Keratinocyte (primary cell): ENCODE measurements at regions not wholly inside any gene's neighbourhood (a gene's known extent, or its start where the extent isn't known, plus 50 kb on each side); places are given as distances from the start of the nearest gene placed in this dataset.

Experiments used
- EZH2 ChIP-seq: IDR thresholded peaks from one replicate; pipeline ENCODE4 v1.6.1; 2012; ENCODE audit warnings: inconsistent platforms, mild to moderate bottlenecking, low read length, moderate library complexity
- TF ChIP-seq, protein P1 (sequence below), 3 experiments: IDR thresholded peaks in 1 of 3; conservative IDR thresholded peaks in 1 of 3; optimal IDR thresholded peaks in 1 of 3; 2 replicates in 2 of 3; 3 replicates in 1 of 3; pipeline versions ENCODE3 to v1.5.1; 2011; ENCODE audit warnings: low read length in 3 of 3, mild to moderate bottlenecking in 3 of 3, moderate library complexity in 2 of 3, control low read depth in 1 of 3, inconsistent platforms in 1 of 3; ENCODE audit not compliant: insufficient read depth in 2 of 3; ENCODE audit errors: extremely low read depth in 1 of 3

DNA sequence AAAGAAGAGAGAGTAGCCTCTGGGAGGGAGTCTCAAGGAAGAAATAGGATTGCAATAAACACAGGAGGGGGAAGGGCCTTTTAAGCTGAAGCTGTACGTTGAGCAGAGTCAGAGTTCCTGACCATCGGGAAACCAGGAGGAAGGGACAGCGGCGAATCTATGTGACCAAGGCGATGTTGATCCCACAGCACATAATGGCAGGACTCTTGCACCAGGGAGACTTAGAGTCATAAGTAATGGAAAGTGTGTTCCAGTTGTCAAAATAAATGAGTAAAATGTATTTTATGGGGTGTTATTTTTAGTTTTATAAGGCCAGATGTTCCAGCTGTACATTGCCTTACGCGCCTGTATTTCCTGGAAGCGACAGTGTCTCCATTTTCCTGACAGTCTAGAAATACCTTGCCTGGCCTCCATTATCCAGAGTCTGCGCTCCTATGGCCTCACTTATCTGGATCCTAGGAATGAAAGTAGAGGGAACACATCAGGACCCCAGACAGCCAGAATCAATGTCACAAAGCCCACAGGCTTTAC is 152.8 kb upstream of the COPS8 start:
- TF ChIP-seq EZH2: no peak
- TF ChIP-seq, protein P1, sequence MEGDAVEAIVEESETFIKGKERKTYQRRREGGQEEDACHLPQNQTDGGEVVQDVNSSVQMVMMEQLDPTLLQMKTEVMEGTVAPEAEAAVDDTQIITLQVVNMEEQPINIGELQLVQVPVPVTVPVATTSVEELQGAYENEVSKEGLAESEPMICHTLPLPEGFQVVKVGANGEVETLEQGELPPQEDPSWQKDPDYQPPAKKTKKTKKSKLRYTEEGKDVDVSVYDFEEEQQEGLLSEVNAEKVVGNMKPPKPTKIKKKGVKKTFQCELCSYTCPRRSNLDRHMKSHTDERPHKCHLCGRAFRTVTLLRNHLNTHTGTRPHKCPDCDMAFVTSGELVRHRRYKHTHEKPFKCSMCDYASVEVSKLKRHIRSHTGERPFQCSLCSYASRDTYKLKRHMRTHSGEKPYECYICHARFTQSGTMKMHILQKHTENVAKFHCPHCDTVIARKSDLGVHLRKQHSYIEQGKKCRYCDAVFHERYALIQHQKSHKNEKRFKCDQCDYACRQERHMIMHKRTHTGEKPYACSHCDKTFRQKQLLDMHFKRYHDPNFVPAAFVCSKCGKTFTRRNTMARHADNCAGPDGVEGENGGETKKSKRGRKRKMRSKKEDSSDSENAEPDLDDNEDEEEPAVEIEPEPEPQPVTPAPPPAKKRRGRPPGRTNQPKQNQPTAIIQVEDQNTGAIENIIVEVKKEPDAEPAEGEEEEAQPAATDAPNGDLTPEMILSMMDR (optimal IDR thresholded peaks at IDR 0.05 in 1 of 3, IDR thresholded peaks at IDR 0.05 in 1 of 3, conservative IDR thresholded peaks at IDR 0.05 in 1 of 3; ENCODE audit: extremely low read depth in 1 of 3, insufficient read depth in 2 of 3, low read length in 3 of 3): no peak
